ENCODE measurements at regions not wholly inside any gene's neighbourhood (a gene's known extent, or its start where the extent isn't known, plus 50 kb on each side); places are given as distances from the start of the nearest gene placed in this dataset.

GRCh38 chr6:27545271-27546046 lies 72.6 kb upstream of the ZNF184 start (continued):
- TF ChIP-seq PAXIP1 (CRISPR knock-in tag; conservative IDR thresholded peaks at IDR 0.05), result no peak
- TF ChIP-seq FUBP1 (CRISPR knock-in tag; IDR thresholded peaks at IDR 0.05; ENCODE audit: borderline replicate concordance), result no peak
- peak; percentile 67; the same call in 1 of the 2 replicates for TF ChIP-seq ZNF274 (CRISPR knock-in tag; IDR thresholded peaks at IDR 0.05)
- TF ChIP-seq ZFP36 (IDR thresholded peaks at IDR 0.05; ENCODE audit: borderline replicate concordance, low read depth, low read length, partially characterized antibody), result no peak
- peak; percentile 59 for TF ChIP-seq PHF20 (CRISPR knock-in tag; IDR thresholded peaks at IDR 0.05)
- no peak for TF ChIP-seq ZNF83 (CRISPR knock-in tag; IDR thresholded peaks at IDR 0.05; ENCODE audit: borderline replicate concordance)
- TF ChIP-seq PLSCR1 (CRISPR knock-in tag; IDR thresholded peaks at IDR 0.05; ENCODE audit: borderline replicate concordance), result no peak
- TF ChIP-seq RFXANK (CRISPR knock-in tag; IDR thresholded peaks at IDR 0.05), result no peak
- peak; percentile 81 for TF ChIP-seq ATF1 (CRISPR knock-in tag; IDR thresholded peaks at IDR 0.05)
- TF ChIP-seq CSRNP2 (CRISPR knock-in tag; conservative IDR thresholded peaks at IDR 0.05; ENCODE audit: low read depth), result no peak
- peak; percentile 65; the same call in 1 of the 2 replicates for TF ChIP-seq ZNF362 (CRISPR knock-in tag; IDR thresholded peaks at IDR 0.05; ENCODE audit: borderline replicate concordance)
- TF ChIP-seq CBX1 (IDR thresholded peaks at IDR 0.05; ENCODE audit: low read depth), result peak; percentile 71
- TF ChIP-seq ZBTB44 (CRISPR knock-in tag; IDR thresholded peaks at IDR 0.05), result no peak
- no peak for TF ChIP-seq ATF5 (CRISPR knock-in tag; IDR thresholded peaks at IDR 0.05; ENCODE audit: low read depth)

Measured in HepG2 (cell line).